GM12873 (cell line): ENCODE measurements at regions not wholly inside any gene's neighbourhood (a gene's known extent, or its start where the extent isn't known, plus 50 kb on each side); places are given as distances from the start of the nearest gene placed in this dataset.

ENCODE experiments used
- TF ChIP-seq, protein P1 (sequence below): IDR thresholded peaks from 2 replicates; pipeline ENCODE4 v1.5.1; 2012; ENCODE audit warnings: low read depth, mild to moderate bottlenecking, moderate library complexity, low read length, control low read depth; ENCODE audit not compliant: insufficient read depth; ENCODE audit errors: missing control alignments

DNA sequence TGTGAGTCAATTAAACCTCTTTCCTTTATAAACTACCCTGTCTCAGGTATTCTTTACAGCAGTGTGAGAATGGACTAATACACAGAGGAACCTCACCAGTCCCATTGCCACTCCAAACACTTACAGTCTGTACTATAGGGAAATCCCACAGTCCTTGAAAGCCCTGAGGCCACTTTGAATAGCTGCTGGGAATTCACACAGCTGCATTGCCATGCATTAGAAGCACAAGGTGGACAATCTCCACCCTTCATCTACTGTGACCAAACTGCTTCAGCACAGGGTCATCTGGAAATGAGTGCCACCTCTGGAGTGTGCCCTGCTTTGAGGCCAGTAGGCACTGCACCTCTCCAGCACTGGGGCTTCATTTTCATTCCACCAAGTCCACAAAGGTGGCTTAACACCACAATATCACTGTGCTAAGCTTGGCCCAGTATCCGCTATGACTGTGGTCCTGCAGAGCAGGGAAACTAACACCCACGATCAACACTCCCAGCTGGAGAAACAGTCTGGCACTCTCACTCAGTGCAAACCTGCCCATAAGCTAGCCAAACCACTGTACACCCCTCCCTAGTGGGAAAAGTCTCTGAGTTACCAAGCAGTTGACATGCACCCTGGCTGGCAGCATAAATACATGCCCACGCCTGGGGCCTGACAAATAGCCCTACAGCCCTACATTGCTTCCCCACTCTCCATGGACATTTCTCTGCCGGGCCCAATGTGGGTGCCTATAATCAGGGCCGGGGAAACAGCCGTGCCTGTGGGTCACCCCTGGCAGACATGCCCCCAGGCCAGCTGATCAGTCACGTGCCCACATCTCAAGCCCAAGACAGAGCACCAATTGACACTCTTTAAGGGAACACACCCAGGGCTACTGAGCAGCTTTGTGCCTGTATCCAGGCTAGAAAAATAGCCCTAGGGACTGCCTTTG is 294.3 kb upstream of the MGAT4C start:
- TF ChIP-seq, protein P1, sequence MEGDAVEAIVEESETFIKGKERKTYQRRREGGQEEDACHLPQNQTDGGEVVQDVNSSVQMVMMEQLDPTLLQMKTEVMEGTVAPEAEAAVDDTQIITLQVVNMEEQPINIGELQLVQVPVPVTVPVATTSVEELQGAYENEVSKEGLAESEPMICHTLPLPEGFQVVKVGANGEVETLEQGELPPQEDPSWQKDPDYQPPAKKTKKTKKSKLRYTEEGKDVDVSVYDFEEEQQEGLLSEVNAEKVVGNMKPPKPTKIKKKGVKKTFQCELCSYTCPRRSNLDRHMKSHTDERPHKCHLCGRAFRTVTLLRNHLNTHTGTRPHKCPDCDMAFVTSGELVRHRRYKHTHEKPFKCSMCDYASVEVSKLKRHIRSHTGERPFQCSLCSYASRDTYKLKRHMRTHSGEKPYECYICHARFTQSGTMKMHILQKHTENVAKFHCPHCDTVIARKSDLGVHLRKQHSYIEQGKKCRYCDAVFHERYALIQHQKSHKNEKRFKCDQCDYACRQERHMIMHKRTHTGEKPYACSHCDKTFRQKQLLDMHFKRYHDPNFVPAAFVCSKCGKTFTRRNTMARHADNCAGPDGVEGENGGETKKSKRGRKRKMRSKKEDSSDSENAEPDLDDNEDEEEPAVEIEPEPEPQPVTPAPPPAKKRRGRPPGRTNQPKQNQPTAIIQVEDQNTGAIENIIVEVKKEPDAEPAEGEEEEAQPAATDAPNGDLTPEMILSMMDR, result no peak

DNA sequence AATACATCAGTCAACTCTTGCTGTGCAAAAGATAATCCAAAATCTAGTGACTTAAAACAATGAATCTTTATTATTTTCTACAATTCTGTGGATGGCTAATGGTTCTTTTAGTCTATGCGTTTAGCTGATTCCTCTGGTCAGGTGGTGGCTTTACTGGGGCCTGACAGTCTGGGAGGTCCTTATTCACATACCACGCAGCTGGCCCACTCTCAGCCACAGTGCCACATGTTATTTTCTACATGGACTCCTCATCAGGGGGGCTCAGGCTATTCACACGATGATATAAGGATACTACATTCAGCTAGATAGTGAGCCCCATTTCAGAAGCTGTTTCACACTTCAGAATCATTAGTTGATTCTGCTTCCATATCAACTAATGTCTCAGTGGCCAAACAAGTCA is 287.5 kb upstream of the MGAT4C start:
- TF ChIP-seq, protein P1, result no peak

DNA sequence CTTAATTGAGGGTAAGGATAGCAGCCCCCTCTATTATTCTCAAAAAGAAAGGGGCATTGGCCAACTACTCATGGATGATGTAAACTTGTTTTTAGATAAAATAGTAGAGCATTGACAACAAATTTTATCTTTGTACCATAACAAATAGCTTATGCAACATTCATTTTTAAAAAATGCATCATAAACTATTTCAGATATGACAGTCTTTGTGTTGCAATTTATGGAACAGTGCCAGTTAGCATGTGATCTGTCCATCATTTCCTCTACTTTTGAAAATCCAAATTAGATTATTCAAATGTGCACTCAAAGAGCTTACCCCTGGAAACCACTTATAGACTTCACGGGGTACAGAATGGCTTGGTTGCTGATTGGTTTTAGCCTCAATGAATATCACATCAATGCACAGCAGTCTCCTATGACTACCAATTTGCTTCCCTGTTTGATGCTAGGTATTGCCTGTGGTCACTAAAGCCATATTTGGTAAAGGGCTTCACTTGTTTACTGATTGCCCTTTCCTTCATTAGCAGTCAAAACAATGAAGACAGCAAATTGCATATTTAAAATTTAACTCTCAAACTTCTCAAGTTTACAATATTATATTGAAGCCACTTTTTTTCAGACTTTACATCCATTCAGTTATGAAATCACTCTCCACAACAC is 274.9 kb upstream of the MGAT4C start:
- TF ChIP-seq, protein P1, result no peak

DNA sequence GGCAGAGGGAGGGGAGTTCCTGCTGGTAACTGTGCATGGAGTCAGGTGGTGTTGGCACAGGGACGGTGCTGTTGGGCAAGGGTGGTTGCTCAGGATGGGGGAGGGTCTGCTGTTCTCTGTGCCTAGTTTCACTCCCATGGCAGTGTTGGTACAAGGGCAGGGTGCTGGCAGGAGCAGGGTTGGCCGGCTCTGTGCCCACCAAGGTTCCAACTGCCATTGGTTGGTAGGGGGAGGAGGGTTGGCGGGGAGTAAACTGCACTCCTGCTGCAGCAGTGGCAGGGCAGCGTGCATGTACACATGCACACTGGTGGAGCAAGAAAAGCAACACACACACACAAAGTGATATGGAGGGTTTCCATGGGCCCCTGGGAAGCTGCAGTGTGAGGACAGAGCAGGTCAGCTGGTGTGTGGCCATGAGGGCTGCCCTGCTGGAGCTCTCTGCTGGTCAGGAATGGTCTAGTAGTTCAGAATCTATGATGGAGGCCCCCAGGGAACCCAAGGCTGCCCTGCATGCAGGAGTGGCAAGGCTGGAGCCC is 269.9 kb upstream of the MGAT4C start:
- TF ChIP-seq, protein P1, result no peak

DNA sequence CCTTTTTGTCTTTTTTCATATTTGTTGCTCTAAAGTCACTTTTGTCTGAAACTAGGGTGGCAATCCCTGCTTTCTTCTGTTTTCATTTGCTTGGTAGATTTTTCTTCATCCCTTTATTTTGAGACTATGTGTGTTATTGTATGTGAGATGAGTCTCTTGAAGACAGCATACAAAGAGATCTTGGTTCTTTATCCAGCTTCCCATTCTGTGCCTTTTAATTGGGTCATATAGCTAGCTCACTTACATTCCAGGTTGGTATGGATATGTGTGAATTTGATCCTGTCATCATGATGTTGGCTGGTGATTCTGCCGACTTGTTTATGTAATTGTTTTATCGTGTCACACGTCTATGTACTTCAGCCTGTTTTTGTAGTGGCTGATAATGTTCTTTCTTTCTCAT is 267.7 kb upstream of the MGAT4C start:
- TF ChIP-seq, protein P1, result no peak

DNA sequence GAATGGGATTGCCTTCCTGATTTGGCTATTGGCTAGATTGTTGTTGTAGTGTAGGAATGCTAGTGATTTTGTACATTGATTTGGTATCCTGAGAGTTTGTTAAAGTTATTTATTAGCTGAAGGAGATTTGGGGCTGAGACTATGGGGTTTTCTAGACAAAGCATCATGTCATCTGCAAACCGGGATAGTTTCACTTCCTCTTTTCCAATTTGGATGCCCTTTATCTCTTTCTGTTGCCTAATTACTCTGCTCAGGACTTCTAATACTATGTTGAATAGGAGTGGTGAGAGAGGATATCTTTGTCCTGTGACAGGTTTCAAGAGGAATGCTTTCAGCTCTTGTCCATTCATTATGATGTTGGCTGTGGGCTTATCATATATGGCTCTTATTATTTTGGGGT is 265.7 kb upstream of the MGAT4C start:
- TF ChIP-seq, protein P1, result no peak

DNA sequence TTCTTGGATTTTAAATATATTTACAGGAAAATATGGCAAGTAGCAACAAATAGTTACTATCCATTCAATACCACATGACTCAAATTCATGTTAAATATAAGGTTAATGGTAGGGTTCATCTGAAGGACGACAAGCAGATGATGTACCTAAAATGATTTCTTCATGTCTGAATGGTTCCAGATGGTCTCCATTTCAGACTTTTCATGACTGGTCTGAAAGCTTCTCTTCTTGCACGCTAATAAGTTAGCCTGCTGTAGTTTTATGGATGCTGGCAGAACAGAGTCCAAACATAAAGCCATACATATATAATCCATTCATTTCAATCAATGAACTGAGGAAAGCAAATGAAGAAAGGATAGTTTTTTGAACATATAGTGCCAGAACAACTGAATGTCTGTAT is 257.0 kb upstream of the MGAT4C start:
- TF ChIP-seq, protein P1, result no peak
